GM21381 (cell line): ENCODE measurements at regions not wholly inside any gene's neighbourhood (a gene's known extent, or its start where the extent isn't known, plus 50 kb on each side); places are given as distances from the start of the nearest gene placed in this dataset.
"Not testable (repeated sequence)": the region's sequence is repeated elsewhere in the genome, so short reads cannot be mapped to it uniquely, and the experiment has no call there.

Experiments
- ATAC-seq: cut with Tn5 transposase; IDR thresholded peaks from one replicate; pipeline ENCODE4 v1.9.1; 2021; ENCODE audit warnings: mild to moderate bottlenecking, moderate library complexity; ENCODE audit not compliant: unreplicated experiment

GRCh38 chr5:60489856-60490255 is 210.1 kb downstream of the DEPDC1B start:
- ATAC-seq: no peak

GRCh38 chr5:60489377-60489776 is 210.6 kb downstream of the DEPDC1B start:
- ATAC-seq: no peak

GRCh38 chr5:60488466-60489130 is 211.4 kb downstream of the DEPDC1B start:
- no peak for ATAC-seq

GRCh38 chr5:60487885-60488442 is 212.0 kb downstream of the DEPDC1B start:
- no peak for ATAC-seq

GRCh38 chr5:60487476-60487875 is 212.5 kb downstream of the DEPDC1B start:
- ATAC-seq: no peak

- no peak for ATAC-seq
Observed at GRCh38 chr5:60485361-60485760, 214.6 kb downstream of the DEPDC1B start.

GRCh38 chr5:60483050-60483449 is 216.9 kb downstream of the DEPDC1B start:
- ATAC-seq: no peak

GRCh38 chr5:60482301-60482700 is 217.7 kb downstream of the DEPDC1B start:
- ATAC-seq: no peak

- ATAC-seq: no peak
Observed at GRCh38 chr5:60479542-60479941, 220.4 kb downstream of the DEPDC1B start.

GRCh38 chr5:60477849-60478248 is 222.1 kb downstream of the DEPDC1B start:
- no peak for ATAC-seq

GRCh38 chr5:60473654-60474053 is 226.3 kb downstream of the DEPDC1B start:
- no peak for ATAC-seq

- ATAC-seq: not testable (repeated sequence)
Observed at GRCh38 chr5:60473027-60473426, 226.9 kb downstream of the DEPDC1B start.

- no peak for ATAC-seq
Observed at GRCh38 chr5:60470881-60471280, 229.1 kb downstream of the DEPDC1B start.

GRCh38 chr5:60469286-60469685 is 230.7 kb downstream of the DEPDC1B start:
- no peak for ATAC-seq

GRCh38 chr5:60463179-60463868 is 236.6 kb downstream of the DEPDC1B start:
- ATAC-seq: no peak

GRCh38 chr5:60458666-60459065 is 241.3 kb downstream of the DEPDC1B start:
- no peak for ATAC-seq

- no peak for ATAC-seq
Observed at GRCh38 chr5:60457233-60457632, 242.7 kb downstream of the DEPDC1B start.

GRCh38 chr5:60455589-60455988 is 244.4 kb downstream of the DEPDC1B start:
- no peak for ATAC-seq

GRCh38 chr5:60454277-60454676 is 245.7 kb downstream of the DEPDC1B start:
- not testable (repeated sequence) for ATAC-seq

GRCh38 chr5:60453186-60453976 is 246.6 kb downstream of the DEPDC1B start:
- ATAC-seq: no peak

- no peak for ATAC-seq
Observed at GRCh38 chr5:60448600-60448999, 251.4 kb downstream of the DEPDC1B start.
